ENCODE measurements at regions not wholly inside any gene's neighbourhood (a gene's known extent, or its start where the extent isn't known, plus 50 kb on each side); places are given as distances from the start of the nearest gene placed in this dataset.

DNA sequence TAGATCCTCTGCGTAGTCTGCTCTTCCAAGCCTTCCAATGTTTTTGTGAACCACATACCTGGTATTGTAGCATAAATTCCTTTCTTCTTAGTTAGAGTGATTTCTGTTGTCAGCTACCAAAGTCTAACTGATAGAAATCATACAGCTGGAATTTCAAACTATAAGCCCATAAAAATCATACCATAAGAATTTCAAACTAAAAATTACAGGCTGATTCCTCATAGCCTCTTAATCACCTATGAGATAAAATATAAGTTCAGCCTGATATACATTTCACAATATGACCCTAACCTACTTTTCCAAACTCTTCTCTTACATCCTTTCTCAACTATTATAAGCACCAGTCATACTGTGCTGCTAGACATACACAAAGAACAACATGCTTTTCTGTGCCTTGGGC, 64.8 kb downstream of the PTHLH start:
- DNase-seq, result no peak

DNA sequence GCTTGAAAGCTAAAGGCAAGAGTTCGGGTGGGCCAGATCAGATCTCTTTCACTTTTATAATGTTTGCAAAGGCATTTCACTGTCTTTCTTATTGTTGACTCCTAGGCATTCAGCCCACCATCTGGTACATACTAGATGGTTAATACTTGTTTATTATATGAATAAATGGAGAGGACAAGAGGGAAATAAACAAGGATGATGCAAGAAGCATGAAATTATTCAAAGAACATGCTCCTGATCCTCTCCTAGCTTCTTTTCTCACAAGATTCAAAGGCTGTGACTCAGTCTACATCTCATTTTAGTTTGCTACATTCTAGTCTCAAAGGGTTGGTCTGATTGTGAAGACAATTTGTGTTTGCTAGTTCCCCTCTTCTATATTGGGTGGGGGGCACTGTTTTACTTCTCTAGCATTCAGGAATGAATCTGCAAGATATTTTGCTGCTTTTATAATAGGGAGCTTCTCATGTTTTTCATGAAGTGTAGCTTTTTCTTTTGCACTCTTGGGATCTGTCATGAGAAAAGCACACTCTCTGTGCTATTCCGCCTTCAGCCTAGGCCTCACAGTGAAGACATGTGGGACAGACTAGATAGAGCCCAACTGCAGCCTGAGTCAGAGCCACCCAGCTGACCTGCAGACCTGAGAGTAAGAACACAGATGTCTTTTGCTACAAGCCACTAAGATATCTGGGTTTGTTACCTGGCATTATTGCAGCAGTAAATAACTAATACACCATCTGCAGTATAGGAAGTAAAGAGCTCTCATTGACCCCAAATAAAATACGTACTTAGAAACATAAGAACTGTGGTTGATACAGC, 65.7 kb downstream of the PTHLH start:
- DNase-seq, result no peak

DNA sequence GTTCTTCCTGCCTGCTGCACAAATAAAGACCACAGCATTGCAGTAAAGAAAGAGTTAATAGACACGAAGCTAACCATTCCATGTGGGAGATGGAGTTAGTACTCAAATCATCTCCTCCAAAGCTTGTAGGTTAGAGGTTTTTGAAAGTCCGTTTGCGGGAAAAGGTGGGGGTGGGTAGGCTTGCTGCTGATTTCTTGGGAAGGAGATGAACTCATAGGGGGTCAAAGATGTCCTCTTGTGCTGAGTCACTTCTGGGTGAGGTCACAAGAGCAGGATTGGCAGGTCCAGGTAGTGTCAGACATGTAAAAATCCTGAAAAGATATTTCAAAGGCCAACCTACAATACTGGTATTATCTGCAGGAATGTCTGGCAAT, 66.4 kb downstream of the PTHLH start:
- DNase-seq, result no peak

DNA sequence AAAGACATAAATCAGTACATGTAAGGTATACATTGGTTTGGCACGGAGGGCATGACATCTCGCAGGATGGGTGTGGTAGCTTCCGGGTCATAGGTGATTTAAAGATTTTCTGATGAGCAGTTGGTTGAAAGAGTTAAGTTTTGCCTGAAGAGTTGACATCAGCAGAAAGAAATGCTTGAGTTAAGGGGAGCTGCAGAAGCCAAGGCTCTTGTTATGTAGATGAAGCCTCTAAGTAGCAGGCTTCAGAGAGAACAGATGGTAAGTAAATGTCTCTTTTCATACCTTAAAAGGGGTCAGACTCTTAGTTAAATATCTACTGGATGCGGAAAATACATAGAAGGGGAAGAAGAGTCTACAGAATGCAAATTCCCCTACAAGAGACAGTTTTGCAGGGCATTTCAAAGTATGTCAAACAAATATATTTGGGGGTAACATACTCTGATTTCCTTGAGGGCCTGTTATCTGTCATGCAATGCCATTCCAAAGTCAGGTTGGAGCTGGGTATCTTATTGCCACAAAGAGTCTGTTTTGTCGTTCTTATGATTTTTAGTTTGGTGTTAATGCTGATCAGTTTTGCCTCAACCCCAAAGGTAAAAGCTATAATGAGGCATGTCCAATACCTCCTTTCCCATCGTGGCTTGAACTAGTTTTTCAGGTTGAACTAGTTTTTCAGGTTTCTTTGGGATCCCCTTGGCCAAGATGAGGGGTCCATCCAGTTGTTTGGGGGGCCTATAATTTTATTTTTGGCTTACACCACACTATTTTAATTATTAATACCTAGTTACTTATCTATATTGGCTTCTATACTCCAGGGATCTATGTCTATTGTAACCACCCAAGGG, 67.0 kb downstream of the PTHLH start:
- no peak for DNase-seq

DNA sequence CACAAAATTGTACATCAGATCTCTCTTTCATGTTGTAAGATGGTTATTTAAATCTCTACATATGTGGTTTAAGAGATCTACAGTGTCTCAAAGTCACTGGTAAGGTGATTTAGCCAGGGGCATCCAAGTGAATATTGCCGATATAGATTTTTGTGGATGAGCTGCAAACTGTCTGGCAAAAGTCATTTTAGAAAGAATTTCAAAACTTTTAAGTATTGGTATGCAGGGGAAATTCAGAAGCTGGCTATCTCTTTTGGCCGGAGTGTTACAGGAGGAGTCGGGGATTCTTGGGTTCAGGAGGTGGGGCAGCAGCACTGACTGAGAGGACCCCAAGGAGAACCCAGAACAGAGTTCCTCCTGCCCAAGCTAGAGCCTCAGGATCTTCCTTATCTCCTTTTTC, 69.9 kb downstream of the PTHLH start:
- no peak for DNase-seq

DNA sequence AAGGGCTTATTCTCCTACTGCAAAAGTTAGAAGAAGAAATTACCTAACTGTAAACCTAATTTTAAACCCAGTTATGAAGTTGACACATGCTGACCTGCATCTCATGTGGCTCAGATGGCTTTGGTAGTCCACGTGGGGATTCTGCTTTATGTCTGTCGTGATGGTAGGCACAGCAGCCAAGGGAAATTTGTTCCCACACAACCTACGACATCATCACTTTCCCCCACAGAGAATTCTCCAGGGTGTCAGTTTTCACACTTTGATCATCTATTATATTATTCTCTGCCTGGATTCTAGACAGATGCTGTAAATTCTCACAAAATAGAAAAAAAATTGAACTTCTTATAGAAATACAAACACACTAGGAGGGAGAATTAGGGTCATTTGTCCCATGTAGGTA, 70.6 kb downstream of the PTHLH start:
- no peak for DNase-seq

DNA sequence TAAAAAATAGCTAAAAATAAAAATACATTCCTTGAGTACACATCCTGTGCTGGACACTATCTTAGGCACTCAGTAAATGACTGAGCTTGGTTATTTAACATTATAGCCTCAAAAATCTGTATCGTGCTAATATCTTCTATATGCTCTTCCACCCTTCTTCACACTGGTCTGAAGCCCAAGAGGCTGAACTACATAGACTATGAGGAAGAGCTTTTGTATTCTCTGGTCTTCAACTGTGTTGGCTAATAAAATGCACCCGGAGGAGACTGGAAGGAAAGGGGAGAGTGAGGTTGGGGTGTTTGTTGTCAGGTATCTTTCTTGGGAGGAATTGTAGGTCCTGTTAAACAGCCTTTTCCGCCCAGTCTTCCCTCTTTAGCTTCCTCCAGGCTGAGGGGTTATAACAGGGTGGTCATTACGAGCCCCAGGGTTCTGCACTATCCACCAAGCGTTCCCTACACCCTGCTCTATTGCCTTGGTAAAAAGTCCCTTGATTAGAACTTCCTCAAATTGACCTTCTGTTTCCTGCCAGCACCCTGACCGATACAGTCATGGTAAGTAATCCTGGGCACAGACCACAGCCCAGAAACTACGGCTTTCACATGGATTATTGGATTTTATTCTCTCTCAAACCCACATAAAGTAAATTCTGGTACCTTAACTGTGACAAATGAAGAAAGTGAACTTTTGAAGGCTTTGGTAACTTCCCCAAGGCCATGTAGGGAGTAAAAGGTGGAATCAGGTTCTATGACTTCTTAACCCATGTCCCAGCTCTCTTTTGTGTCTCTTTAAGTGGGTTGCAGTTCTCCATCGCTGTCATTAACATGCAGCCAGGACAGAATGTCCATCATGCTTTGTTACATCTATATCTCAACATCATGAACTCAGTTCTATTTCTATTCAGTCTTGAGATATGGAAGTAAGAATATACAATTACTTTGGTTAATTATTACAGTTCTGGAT, 71.3 kb downstream of the PTHLH start:
- no peak for DNase-seq

DNA sequence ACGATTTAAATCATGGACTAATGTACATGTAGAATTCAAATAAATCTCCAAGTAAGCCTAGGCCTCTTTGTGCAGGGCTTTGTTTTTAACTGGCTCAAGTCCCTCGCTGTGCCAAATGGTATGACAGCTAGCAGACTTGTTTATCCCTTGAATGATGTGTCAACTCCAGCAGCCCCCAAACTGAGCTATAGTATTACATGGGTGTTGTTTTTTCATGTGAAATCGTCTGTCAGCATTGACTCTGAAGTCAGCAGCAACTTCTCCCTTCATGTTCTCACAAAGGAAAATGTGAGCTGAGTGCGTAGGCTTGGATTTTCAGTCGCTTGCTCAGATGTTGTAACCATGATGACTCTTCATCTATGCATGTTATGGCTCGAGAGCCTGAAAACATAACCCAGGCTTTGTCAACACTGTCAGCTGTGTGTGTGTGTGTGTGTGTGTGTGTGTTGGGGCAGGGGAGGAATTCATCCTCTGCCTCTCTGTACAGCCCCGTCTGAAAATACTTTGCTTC, 73.3 kb downstream of the PTHLH start:
- DNase-seq, result no peak

DNA sequence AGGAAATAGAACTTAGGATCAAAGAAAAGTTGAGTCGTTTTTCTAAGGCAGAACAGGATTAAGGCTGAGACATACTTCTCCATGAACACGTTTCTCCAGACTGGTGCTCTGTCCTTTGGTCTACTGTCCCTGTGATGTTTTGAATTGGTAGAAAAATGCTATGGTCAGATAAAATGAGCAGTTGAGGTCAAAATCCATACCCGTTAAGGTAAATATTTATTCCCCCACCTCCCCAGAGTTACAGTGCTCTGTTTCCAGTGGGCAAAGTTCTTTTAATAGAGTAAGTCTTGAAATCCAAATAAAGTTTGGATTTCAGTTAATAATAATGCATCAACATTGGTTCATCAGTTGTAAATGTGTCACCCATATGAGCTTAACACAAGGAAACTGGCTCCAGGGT, 74.5 kb downstream of the PTHLH start:
- no peak for DNase-seq

DNA sequence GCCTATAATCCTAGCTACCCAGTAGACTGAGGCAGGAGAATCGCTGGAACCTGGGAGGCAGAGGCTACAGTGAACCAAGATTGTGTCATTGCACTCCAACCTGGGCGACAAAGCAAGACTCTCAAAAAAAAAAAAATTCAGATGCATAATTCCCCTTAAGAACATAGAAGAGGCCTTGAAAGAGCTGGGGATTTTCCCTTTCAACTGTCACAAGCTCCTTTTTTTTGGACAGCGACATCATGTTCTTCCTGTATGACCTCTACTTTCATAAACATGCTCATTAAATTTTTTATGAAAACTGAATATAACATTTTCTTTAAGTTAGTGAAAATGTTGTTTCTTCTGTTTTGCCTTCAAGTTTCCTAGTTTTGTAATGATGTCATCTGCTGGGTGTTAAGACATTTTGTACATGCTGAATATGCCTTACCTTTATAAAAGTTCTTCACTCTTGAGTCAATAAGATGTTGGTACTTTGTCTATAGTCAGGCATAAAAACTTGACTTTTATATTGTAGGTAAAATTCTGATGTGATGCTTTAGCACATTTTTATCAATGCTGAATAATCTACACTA, 76.0 kb downstream of the PTHLH start:
- DNase-seq, result no peak

DNA sequence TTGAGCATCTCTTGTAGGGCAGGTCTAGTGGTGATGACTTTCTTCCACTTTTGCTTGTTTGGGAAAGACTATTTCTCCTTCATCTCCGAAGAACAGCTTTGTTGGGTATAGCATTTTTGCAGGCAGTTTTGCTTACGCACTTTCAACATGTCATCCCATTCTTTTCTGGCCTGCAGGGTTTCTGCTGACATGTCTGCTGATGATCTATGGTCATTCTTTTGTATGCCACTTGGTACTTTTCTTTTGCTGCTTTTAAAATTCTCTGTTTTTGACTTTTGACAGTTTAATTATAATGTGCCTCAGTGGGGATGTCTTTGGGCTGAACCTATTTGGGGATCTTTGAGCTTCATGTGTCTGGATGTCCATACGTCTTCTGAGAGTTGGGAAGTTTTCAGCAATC, 78.2 kb downstream of the PTHLH start:
- DNase-seq, result no peak

DNA sequence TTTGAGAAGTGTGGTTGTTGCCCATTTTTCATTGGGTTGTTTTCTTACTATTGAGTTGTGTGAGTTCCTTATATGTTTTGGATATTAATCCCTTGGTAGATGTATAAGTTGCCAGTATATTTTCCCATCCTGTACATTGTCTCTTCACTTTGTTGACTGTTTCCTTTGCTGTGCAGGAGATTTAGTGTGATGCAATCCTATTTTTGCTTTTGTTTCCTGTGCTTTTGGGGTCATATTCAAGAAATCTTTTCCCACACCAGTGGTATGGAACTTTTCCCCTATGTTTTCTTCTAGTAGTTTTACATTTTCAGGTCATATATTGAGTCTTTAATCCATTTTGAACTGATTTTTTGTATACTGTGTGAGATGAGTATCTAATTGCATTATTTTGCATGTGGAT, 92.8 kb downstream of the PTHLH start:
- no peak for DNase-seq

DNA sequence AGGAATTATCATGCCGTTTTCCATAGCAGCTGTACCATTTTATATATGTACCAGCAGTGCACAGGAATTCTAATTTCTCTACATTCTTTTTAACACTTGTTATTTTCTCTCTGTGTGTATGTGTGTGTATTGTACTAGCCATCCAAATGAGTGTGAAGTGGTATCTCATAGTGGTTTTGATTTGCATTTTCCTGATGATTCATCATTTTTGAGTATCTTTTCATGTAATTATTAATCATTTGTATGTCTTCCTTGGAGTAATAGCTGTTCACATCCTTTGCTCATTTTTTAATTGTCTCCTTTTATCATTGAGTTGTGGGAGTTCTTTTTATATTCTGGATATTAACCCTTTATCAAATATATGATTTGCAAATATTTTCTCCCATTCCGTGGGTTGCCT, 95.6 kb upstream of the MANSC4 start:
- DNase-seq, result no peak

DNA sequence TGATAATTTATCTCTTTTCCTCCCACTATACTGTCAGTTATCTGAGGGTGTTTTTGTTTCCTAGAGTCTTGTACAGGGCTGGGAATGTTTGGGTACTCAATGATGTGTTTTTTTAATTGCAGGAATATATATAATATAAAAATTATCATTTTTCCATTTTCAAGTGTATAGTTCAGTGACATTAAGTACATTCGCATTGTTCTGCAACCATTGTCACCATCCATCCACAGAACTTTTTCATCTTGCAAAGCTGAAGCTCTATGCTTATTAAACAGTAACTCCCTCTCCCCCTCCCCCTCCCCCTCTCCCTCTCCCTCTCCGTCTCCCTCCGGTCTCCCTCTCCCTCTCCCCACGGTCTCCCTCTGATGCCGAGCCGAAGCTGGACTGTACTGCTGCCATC, 93.0 kb upstream of the MANSC4 start:
- no peak for DNase-seq

DNA sequence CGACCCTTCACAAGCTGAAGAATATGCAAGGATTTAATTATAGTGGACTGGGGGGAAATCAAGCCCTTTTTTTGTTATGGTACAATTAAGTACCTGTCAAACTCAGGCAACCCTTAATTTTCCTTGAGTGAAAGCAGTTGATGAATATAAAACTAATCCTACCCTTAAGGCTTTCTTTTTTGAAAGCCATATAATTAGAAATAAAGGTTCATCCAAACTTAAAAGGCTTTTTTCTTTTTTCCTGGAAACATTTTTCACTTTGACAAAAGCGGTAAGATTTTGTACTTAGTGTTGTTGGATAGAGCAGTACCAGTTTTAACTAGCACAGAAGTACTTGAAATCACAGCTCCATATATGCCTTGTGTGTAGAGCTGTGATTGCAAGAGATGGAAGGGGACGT, 91.9 kb upstream of the MANSC4 start:
- DNase-seq, result no peak

DNA sequence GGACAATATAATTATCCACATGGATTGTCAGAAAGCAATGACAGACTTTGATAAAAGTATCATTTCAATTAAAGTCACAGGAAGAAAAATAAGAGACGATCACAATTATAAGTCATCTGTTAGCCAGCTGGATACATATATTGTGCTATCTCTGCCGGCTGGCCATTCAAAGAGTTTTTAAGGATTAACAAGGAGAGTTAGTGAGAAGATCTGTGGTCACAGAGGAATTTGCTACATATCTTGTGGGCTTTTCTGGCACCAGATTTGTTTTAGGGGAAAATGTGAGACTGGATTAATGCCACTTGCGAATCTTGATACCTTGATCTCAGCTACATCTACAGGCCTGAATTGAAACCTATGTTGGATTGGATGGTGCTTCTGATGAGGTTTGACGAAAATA, 90.9 kb upstream of the MANSC4 start:
- DNase-seq, result no peak

DNA sequence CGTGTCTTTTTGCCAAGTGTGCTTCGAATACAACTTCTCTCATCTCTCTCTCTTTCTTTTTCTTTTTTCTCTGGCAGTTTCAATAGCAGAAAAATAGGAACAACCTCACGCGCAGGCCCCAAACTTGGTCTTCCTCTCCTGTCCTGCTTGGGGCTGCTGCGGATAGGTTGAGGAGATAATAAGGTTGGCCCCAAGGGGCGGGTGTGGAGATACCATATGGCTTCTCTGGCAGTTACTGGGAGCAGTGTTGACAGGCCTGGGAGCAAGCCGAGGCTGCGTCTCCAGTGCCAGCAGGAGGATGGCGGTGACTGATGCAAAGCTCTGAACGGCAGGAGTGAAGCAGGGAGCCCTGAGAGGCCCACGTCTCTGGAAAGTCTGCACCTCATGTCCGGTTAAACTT, 89.5 kb upstream of the MANSC4 start:
- DNase-seq, result no peak

DNA sequence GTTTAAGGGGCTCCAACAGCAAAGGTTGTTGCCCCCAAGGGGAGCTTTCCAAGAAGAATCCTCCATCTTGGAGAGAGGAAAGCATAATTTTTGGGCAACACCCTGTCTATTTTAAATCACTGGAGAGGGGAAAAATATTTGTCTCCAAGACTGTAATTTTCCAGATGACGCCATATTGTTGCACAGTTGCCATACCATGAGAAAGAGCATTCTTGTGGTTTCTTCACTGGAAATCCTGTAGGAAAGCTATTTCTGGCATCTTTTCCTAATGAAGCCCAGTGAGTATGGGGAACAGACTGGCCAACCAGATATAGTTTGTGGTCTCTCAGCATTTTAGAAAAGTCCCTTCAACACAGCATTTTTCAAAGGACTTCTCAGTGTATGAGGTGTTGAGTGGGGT, 88.1 kb upstream of the MANSC4 start:
- no peak for DNase-seq

DNA sequence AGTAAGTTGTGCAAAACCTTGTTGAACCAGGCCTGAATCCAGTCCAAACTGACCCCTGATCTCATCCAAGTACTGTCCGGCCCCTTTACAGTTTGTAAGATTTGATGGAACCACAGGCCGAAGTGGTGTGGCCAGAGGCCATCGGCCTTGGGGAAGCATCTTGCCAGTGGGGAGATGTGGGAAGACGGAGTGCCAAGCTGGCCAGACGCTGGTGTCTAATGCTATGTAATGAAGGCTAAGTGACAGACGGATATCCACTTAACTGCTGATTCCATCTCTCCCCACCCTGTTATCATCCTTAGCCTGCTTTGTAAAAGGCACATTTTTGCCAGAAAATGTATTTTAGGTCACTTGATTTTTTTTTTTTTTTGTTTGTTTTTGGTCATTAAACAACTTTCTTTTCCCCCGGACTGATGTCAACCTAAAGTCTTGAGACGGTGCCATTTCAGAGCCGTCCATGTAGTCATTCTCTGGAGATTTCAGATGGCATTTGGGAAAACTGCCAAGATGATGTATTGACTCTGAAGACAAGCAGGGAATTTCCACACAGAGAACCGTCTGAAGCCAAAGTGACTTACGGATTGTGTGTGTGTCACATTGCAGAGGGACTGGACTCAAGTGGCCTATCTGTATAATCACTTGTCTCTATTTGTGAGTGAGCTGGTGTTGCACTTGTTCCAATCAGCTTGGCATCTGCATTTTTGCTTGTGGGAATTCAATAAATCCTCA, 86.5 kb upstream of the MANSC4 start:
- DNase-seq, result no peak

DNA sequence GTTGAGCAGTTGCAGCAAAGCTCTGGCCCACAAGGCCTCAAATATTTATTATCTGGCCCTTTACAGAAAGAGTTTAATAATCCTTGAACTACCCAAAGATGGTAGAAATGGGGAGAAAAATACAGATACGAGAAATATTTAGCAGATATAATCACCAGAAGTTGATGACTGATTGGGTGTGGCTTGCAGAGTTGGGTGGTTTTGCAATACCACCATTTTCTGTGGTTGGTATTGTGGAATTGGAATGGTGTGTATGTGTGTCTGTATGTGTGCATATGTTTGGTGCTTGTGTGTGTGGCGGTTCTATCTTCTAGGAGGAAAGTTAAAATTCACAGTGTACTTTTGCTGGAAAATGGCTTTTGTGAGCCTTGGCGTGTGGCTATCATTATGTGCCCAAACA, 85.4 kb upstream of the MANSC4 start:
- no peak for DNase-seq

DNA sequence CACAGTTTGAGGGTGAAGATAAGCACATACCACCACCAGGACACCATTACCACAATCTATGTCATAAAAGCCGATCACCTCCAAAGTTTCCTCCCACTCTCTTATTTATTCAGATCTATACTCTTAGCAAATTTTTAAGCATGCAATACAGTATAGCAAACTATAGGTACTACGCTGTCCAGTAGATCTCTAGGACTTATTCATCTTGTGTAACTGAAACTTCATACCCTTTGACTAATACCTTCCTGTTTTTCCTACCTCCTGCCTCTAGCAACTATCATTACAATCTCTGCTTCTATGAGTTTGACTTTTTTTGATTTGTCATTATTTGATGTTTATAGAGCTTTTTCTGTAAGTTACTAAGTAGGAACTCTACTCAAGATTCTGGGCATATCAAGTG, 84.5 kb upstream of the MANSC4 start:
- DNase-seq, result peak in 1 of 2 donors; percentile 3

DNA sequence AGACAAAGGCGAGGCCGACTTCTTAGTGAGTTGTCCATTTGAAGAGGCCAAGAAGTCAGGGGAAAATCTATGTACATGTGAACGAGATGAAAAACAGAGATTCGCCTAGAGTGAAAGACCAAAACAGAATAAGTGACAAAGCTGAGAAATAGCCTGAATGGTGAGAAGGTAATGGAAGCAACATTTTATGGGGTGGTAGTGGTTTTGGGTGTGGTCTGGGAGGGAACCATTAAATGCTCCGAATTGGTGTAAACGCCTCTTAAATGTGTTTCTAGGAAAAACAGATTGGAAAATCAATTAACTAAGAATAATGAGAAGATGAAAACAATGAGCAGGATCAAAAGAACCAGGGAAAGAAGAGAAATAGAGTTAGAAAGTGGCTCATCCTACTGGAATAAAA, 83.8 kb upstream of the MANSC4 start:
- DNase-seq, result no peak

Data from CD4-positive, alpha-beta T cell treated with Interleukin-4 for 1 hour (primary cell).